Right renal pelvis (tissue), 4 donors: ENCODE measurements at regions not wholly inside any gene's neighbourhood (a gene's known extent, or its start where the extent isn't known, plus 50 kb on each side); places are given as distances from the start of the nearest gene placed in this dataset.
"Not testable (repeated sequence)": the region's sequence is repeated elsewhere in the genome, so short reads cannot be mapped to it uniquely, and the experiment has no call there.

Source experiments
- DNase-seq, 4 donors: peaks; one replicate each; pipeline ENCODE4 v3.0.0-alpha.2; 2013; ENCODE audit warnings: low read depth in 4 of 4, low spot score in 3 of 4, missing footprints in 1 of 4

GRCh38 chr4:174012886-174013259, 270.6 kb downstream of the FBXO8 start:
- no peak for DNase-seq

DNA sequence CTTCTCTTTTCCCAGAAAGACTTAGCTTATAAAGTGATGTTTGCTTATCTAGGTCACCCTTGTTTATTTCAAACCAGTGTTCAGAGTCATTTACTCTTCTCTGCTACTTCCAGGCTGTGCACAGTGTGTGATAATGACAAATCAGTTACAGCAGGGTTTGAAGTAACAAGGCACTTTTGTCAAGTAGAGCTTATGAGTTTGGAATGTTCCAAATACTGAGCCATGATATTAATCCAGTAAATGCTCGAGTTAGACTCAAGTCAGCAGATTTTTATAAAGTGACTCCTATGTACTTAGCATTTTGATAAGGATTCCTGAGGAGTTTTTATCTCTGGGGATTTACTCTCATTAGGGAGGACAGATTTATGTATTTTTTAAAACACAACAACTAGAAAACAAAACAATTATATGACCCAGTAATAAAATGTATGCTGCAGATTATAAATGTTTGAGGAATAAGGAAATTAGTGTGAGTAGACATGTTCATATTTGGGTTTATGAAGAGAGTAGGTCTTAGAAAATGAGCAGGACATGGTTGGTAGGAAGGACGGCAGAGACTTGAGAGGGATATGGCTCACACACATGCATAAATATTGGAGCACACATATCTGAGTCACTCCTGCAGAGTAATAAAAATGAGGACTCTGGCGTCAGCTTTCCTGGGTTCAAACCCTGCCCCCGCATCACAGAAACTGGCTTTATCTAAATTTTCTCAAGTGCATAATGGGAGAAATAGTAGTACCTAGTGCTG, 271.2 kb downstream of the FBXO8 start:
- no peak for DNase-seq

DNA sequence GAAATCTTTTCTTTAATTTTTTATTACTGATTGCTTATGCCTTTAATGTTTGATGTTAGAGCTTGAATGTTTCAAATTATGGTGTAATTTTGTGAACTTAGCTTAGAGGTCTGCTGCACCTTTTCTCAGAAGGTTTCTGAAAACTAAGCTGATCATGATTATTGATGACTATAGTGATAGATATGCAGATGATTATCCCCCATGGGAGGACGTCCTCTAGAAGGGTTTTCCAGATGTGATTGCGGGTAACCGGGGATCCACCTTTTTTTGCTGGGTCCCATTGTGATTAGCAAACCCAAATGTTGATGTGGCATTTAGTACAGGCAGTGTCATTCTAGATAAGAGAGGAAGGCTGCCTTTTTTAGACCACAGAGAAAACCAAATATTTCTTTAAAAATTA, 272.9 kb downstream of the FBXO8 start:
- DNase-seq = no peak

DNA sequence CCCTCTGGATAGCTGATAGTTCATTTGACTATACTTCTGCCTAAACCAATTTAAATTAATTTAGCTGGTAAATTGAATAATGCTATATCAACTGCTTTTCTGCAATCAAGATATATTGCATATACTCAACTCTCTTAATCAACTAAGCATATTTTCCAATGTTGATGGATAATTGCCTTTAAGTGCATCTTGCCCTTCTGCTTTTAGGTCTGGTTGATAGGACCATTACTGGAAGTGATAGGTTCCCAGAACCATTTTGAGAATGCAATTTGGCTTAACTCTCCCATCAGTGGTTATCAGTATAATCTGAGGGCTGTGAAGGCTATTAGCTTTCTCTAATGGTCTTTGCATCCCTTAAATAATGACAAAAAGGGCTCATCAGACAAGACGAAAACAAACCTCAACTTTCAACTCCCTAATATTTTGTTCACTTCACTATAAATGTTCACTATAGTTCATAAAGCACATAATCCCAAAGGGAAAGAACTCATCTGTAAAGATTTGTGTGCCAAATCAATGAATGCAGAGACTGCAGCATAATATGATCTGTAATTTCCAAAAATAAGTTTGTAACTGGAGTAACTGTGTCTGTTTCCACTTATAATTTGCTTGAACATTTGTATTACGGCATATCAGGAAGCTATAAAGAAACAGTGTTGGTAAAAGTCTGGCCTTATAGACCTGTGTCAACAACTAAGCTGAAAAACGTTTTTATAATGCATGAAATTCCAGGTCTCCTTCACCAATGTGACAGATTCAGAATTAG, 273.6 kb downstream of the FBXO8 start:
- DNase-seq = no peak

GRCh38 chr4:174005422-174005821, 278.0 kb downstream of the FBXO8 start:
- DNase-seq = no peak

DNA sequence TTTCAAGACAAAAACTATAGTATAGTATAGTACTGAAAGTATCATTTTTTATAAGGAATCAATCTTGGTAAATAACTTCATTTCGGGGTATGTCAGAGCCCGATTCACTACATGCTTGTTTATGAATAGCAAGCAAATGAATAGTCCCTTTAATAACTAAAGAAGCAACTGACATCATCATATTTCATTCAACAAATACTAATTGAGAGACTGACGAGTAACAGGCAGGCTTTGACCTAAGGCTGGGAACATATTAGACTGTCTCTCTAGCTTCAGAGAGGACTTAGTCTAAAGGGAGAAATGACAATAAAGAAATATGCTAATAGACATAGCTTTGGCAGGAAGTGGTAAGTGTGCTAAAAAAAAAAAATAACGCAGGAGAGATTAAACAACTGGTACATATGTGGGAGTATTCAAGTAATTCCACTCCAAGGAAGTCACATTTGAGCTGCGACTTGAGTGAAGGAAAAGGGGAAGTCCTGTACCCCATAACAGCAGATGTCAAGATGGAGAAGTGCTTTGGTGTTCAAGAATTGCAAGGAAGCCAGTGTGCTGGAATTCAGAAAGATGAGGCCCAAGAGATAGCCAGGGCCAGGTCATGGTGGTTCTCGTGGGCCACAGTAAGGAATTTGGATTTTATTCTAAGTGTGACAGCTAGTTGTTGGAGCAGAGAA, 284.9 kb downstream of the FBXO8 start:
- DNase-seq = no peak

- not testable (repeated sequence) for DNase-seq
Observed at GRCh38 chr4:173995779-173996178, 287.7 kb downstream of the FBXO8 start.

DNA sequence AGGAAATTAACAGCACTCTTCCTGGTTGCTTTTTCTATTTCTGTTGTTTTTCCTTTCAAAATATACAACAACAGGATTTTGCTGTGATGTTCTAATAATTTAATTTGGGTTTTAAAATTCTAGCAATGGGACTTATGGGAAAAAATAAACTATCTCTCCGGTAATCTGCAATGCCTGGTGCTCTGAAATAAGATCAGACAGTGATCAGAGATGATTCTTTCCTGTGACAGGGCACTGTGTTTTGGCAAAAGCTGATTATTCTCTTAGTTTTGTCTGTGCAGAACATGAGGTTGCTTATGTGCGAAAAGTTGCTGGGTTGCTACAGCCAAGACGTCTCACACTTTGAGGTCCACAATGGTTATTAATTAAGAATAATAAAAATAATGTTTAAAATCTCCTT, 291.7 kb downstream of the FBXO8 start:
- no peak for DNase-seq

GRCh38 chr4:173991316-173991715, 292.2 kb downstream of the FBXO8 start:
- no peak for DNase-seq

- peak; percentile 33 to 43 (median 35) for DNase-seq
Observed at GRCh38 chr4:173990869-173991210, 292.6 kb downstream of the FBXO8 start.

DNA sequence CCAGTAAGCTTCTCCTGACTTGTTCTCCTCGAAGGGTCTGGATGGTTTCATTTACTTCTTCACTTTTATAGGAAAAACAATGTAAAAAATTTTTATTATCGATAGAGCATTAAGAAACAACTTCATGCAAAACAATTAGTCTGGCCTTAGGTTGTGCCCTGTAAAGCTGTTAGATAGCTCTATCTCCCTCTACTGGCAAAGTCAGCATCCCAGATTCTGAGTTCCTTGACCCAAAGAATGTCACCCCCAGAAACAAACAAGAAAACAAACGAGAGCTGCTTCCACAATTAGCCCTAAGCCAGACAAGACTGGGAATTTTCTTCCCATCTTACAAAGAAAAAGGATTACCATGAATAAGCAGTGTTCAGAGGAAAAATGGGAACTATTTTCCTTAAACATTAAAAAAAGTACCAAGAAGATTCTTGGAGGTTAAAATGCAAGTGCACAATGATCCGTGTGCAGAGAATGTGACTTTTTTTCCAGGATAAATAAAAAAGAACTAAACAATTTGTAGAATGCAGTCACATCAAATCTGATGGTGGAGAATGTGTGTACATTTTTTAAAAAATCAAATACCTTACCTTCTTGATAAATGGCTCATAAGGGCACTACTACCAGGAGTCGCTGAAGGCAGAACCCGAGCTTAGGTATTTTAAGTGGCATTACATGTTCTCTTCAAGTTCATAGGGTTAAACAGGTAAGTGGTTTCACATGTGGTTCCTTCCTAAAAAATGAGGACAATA, 293.2 kb downstream of the FBXO8 start:
- no peak for DNase-seq

DNA sequence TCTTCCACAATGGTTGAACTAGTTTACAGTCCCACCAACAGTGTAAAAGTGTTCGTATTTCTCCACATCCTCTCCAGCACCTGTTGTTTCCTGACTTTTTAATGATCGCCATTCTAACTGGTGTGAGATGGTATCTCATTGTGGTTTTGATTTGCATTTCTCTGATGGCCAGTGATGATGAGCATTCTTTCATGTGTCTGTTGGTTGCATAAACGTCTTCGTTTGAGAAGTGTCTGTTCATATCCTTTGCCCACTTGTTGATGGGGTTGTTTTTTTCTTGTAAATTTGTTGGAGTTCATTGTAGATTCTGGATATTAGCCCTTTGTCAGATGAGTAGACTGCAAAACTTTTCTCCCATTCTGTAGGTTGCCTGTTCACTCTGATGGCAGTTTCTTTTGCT, 319.9 kb downstream of the FBXO8 start:
- not testable (repeated sequence) for DNase-seq

DNA sequence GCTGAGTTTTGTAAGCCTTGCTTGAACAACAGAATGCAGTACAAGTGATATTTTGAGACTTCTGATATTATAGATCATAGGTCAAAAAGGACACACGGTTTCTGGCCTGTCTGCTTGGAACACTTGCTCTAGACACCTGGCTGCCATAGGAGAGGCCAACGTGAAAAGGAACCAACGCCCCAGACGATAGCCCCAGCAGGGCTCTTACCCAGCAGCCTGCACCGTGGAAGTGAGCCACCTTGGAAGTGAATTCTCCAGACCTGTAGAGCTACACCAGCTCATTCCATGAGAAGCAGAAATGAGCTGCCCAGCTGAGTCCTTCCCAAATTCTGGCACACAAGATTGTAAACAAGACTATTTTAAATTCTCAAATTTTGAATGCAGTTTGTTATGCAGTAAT, 323.1 kb downstream of the FBXO8 start:
- no peak for DNase-seq

GRCh38 chr4:173958445-173958844, 325.0 kb downstream of the FBXO8 start:
- no peak for DNase-seq

DNA sequence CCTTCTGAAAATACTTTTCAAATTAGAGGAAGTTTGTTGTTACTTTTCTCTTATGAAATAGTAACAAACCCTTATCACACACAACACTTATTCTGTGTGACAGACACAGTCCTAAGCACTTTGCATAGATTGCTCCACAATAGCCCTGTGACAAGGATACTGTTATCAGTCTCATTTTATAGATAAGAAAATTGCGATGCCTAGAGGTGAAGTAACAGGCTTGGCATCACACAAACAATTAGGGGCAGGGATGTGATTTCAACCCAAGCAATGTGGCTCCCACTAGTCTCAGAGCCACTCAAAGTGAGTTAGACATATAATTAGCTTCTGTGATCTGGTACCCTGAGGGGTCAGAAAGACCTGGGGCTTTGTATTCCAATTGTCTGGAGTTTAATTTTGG, 339.9 kb downstream of the FBXO8 start:
- no peak for DNase-seq

DNA sequence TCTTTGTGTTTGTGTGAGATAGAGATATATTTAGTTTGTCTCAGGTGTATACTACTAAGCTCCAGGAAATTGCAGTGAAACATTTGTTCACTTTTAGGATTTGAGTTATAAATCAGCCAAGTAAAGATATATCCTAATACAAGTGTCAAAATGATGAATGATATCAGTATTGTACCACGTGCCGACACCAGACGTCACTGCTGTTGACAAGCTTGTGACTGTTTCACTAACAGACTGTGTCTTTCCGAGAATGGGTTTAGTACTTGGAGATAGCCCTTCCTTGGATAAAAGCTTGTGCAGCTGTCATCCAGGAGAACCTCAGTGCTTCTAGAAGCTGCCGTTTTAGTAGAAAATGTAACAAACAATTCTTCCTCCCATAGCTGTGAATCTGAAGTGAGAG, 343.3 kb downstream of the FBXO8 start:
- no peak for DNase-seq

DNA sequence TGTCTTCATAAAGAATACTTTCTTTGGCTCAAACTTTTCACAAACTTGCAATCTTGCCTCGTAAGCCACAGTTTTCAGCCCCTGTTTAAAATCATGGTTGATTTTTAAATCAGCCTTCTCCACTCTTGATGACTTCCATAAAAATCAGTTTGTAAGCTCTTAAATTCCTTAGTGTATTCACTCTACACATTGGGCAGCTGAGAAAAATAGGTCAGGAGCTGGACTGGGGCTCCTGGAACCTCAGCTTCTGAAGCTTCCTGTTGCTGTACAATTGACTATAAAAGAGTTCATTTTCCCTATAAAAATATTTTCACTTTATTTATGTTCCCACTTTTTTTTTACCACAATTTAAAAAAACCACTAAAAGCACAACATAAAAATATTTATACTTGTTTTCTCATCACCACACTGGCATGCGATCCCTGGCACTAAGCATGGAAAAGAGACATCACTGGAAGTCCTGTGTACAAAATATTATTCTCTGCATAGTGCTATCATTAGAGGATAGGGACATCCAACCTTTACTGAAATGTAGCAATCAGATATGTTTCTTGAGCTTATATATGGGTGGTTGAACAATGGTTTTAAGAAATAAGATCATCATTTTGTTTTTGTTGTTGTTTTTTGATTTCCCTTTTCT, 345.7 kb downstream of the FBXO8 start:
- DNase-seq = no peak

DNA sequence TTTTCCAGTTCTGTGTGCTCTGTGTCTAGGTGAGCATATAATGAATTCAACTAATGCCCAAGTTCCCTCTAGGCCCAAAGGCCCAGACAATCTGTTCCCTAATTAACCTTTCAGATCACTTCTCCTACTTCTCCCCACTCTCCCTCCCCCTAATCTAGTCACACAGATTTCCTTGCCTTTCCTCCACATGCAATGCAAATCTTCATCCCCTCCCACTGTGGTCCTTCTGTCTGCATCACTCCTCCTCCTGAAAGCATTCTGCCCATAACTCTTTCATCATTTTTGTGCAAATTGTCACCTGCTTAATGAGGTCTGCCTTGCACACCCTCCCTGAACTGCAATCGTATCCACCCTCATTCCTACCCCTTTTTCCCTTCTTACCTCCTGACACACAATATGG, 346.6 kb downstream of the FBXO8 start:
- DNase-seq = no peak

- DNase-seq = no peak
Observed at GRCh38 chr4:173935622-173936405, 347.7 kb downstream of the FBXO8 start.
